ENCODE measurements at regions not wholly inside any gene's neighbourhood (a gene's known extent, or its start where the extent isn't known, plus 50 kb on each side); places are given as distances from the start of the nearest gene placed in this dataset.

DNA sequence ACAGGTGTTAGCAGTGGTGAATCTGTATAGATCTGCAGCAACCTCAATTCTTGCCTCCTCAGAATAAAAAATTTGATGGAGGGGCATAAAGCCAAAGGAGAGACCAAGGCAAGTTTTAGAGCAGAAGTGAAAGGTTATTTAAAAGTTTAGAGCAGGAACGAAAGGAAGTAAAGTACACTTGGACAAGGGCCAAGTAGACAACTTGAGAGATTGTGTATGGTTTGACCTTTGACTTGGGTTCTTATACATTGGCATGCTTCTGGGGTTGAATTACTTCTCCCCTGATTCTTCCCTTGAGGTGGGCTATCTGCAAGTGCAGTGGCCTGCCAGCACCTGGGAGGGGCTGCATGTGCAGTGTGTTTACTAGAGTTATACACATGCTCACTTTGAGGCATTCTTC, 278.8 kb upstream of the NDST3 start:
- TF ChIP-seq POLR2A (IDR thresholded peaks at IDR 0.05; ENCODE audit: low read depth, low read length) = no peak
- no peak for TF ChIP-seq TAF1 (IDR thresholded peaks at IDR 0.05; ENCODE audit: low read depth, low read length)
- no peak for TF ChIP-seq POLR2AphosphoS5 (IDR thresholded peaks at IDR 0.05; ENCODE audit: low read depth, low read length)
- TF ChIP-seq POU2F2 (IDR thresholded peaks at IDR 0.05; ENCODE audit: low read depth, low read length) = no peak
- TF ChIP-seq PAX5 (IDR thresholded peaks at IDR 0.05; ENCODE audit: insufficient read depth, low read length, severe bottlenecking) = no peak
- no peak for TF ChIP-seq SPI1 (IDR thresholded peaks at IDR 0.05; ENCODE audit: low read depth, low read length)

Data from GM12891 (cell line).